Fibroblast of peridontal ligament (primary cell): ENCODE measurements at regions not wholly inside any gene's neighbourhood (a gene's known extent, or its start where the extent isn't known, plus 50 kb on each side); places are given as distances from the start of the nearest gene placed in this dataset.
"Not testable (repeated sequence)": the region's sequence is repeated elsewhere in the genome, so short reads cannot be mapped to it uniquely, and the experiment has no call there.

ENCODE experiments used
- DNase-seq: peaks from one replicate; pipeline ENCODE4 v3.0.0-alpha.2; 2010; ENCODE audit errors: extremely low read depth

DNA sequence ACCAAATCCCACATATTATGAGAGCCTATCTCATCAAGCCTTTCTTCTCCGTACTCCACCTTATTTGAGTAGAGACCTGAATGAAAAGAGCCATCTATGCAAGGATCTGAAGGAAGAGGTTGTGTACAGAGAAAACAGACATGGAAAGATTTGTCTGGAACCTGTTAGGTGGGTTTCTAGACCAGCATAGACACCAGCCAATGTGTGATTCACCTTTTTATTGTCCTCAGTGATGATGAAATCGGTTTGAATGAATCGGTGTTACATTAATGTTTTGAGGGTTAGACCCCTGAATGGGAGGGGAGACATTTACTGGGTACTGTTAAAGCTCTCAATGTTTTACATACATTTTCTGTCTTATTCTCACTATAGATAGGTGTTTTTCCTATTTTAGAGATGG lies 223.6 kb downstream of the NMUR2 start:
- no peak for DNase-seq

- DNase-seq: no peak
These were observed 226.8 kb downstream of the NMUR2 start for GRCh38 chr5:152178350-152178699.

- no peak for DNase-seq
These were observed 227.3 kb downstream of the NMUR2 start for GRCh38 chr5:152177626-152178349.

DNA sequence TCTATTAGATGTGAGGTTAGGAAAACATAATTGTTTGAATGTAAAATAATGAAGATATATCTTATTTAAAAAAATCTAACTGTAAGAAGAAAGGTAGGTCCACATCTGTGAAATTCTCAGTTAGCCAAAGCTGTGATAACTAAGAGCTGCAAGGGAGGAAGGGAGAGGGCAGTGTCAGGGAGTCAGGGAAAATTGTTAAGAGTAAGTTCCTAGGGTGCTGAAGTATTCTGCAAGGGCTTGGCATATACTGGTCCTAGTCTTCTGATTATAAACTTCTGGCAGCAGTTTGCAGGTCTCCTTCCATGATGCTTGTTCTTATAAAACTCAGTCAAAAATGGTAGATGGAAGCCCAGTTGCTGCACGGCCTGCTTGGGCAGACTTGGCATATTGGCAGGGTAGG lies 233.2 kb downstream of the NMUR2 start:
- no peak for DNase-seq

GRCh38 chr5:152170350-152170749 lies 234.7 kb downstream of the NMUR2 start:
- DNase-seq: no peak

DNA sequence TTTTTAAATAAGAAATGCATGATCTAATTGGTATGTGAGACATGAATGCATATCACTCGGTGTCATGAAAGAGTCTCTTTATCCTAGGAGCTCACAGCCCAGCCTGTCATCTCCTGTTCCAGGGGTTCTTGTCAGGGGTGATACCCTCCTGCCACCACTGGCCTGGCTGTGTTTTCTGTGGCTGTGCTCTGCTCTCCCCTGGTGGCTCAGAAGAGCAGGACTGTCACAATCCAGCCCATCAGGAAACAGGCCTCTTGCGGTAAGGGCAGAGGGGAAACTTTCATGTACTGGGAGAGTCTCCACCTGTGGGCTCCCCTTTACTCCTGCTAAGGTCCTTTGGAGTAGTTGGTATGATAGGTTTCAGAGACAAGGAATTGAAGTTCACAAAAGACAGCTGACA lies 240.2 kb upstream of the GLRA1 start:
- no peak for DNase-seq

DNA sequence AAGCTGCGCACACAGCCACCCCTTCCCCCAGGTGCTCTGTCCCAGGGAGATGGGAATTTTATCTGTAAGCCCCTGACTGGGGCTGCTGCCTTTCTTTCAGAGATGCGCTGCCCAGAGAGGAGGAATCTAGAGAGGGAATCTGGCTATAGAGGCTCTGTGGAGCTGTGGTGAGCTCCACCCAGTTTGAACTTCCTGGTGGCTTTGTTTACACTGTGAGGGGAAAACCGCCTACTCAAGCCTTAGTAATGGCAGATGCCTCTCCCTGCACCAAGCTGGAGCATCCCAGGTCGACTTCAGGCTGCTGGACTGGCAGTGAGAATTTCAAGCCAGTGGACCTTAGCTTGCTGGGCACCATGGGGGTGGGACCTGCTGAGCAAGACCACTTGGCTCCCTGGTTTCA lies 235.2 kb upstream of the GLRA1 start:
- DNase-seq: not testable (repeated sequence)

DNA sequence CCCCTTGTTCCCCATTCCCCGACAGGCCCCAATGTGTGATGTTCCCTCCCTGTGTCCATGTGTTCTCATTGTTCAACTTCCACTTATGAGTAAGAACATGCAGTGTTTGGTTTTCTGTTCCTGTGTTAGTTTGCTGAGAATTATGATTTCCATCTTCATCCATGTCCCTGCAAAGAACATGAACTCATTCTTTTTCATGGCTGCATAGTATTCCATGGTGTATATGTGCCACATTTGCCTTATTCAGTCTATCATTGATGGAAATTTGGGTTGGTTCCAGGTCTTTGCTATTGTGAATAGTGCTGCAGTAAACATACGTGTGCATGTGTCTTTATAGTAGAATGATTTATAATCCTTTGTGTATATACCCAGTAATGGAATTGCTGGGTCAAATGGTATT lies 229.8 kb upstream of the GLRA1 start:
- not testable (repeated sequence) for DNase-seq

DNA sequence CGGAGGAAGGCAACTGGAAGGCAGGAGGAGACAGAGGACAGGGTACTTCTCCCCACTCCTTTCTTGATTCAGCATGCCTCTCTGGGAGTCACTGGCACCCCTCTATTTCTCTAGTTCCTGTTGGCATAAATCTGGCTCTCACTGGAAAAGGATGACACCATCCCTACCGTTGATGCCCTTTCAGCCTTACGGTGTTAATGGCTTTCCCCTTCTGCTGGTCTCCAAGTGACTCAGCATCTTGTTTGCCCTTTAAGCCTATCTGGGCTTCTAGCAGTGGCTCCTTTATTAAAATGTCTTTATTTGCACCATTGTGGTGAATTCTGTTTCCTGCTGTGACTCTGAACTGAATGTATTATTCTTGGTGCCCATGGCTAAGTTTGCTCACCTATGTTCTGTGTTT lies 227.3 kb upstream of the GLRA1 start:
- no peak for DNase-seq

- no peak for DNase-seq
These were observed 226.5 kb upstream of the GLRA1 start for GRCh38 chr5:152151113-152151512.

DNA sequence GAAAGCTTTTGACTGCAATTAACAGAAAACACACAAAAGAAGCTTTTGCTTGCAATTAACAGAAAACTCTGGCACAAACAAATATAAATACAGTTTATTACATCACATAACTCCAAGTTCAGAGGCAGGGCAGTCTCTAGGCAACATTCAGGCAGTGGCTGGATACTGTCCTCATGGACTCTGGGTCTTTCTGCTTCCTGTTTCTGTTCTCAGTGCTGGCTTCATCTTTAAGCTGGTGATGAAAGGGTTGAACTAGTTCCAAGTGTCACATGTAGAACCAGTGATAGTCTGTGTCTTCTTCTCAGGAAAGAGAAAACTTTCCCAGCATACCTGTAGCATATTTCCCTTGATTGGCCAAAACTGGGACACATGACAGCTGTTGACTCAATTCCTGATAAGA lies 222.6 kb upstream of the GLRA1 start:
- no peak for DNase-seq

GRCh38 chr5:152146566-152146965 lies 221.9 kb upstream of the GLRA1 start:
- no peak for DNase-seq

- no peak for DNase-seq
These were observed 219.9 kb upstream of the GLRA1 start for GRCh38 chr5:152144556-152144955.

GRCh38 chr5:152144030-152144429 lies 219.4 kb upstream of the GLRA1 start:
- DNase-seq: no peak

DNA sequence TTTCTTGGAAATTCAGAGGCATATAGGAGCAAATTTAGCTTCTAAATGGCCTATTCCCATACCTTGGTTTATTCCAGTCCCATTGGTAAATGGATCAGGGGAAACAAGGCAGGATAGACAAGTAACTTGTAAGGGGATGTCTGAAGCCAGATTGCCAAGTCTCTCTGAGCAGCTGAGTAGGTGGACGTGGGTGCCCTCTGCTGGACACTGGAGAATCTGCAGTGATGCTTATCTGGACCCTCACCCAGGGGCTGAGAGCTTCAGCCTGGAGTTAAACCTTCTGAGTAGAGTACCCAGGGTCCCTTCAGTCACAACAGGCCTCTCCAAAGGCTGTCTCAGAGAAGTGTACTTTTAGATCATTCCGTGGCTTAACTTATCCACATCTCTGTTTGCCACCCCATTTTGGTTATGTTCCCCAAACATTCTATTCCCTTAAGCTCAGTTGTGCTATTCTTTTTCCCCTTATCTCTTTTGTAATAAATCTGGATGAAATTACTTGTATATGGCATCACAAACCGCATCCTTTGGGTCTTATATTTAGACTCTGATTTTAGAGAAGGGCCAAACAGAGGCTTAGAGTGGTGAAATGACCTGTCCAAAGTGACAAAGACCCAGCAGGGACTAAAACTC lies 218.3 kb upstream of the GLRA1 start:
- peak; percentile 53 for DNase-seq

GRCh38 chr5:152140347-152140746 lies 215.7 kb upstream of the GLRA1 start:
- no peak for DNase-seq

DNA sequence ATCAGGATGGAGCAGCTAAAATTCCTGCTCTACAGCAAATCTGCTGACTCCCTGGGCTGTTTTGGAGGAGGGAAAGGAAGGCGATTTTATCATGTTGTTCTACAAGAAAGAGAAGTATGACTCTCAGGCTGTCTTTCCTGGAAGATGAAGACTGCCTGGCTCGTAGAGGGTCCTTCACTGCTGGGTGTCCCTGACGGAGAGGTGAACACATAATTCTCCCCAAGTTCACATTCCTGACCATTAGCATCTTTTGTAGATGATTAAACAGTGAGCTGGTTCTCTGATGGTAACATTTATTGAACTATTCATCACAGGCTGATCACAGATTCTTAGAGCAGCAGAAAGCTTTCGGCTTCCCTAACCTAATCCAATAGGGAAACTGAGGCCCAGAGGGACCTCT lies 212.4 kb upstream of the GLRA1 start:
- DNase-seq: no peak

DNA sequence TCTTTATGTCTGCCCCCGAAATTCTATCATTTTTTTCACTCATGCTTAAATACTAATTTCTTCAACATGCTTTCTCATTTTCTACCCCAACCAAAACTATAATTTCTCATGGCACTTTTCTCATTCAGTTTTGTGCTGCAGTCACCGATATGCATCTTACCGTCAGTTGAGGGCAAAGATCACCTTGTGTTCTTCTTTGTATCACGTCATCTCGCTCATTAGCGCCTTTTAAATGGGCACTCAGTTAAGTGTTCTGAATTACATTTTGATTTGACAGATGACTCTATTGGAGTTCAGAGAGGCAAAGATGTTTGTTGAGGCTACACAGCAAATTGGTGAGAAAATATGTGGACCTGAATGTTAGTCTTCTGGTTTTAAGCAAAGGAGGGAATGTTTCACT lies 211.7 kb upstream of the GLRA1 start:
- no peak for DNase-seq

GRCh38 chr5:152135827-152136226 lies 211.2 kb upstream of the GLRA1 start:
- DNase-seq: no peak

DNA sequence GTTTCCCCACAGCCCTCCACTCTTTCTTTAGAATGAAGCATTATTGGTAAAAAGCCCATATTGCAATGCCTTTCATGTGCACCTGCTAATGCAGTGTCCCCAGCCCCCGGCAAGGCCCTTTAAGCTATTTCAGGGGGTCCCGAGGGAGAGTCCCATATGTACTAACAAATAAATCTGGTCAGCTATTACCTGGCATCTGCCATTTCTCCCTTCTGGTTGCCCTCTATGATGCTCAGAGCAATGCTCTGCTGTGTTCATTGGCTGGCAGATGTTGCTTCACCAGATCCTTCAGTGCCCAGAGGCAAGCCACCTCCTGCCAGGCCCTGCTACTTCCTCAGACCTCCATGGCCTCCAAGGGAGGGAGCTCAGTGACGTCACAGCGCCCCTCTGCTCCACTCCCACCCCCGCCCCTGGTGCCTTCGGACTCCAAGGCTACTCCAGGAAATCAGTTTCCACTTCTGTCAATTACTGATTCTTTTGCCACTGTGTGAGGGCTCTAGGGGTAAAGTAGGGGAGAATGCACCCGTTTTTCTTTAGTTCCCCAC lies 201.1 kb upstream of the GLRA1 start:
- DNase-seq: no peak

DNA sequence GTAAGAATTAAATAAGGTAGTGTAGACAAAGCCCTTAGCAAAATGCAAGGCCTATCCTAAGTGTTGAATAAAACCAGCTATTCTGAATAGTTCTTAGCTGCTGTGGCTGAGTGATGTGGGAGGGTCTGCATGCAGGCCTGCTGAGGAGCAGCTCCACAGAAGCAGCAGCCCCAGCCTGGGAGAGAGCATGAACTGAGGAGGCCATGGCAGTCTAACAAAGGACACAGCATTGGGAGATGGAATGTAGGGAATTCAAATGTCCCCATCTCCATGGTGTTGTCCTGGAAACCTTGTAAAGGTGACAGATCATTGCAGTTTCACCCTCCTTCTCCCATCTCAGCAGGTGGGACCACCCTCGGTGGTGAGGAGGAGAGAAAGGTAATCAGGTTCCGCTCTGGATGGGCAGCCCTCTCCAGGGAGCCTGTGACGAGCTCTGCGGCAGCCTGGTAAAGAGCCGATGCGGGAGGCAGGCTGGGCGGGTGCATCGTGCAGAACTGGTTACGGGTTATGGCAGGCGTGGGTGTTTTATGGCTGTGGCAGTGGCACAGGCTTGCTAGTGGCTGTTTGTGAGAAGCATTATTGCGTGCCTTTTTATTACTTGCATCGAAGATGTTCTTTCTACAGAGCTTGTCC lies 199.9 kb upstream of the GLRA1 start:
- no peak for DNase-seq

DNA sequence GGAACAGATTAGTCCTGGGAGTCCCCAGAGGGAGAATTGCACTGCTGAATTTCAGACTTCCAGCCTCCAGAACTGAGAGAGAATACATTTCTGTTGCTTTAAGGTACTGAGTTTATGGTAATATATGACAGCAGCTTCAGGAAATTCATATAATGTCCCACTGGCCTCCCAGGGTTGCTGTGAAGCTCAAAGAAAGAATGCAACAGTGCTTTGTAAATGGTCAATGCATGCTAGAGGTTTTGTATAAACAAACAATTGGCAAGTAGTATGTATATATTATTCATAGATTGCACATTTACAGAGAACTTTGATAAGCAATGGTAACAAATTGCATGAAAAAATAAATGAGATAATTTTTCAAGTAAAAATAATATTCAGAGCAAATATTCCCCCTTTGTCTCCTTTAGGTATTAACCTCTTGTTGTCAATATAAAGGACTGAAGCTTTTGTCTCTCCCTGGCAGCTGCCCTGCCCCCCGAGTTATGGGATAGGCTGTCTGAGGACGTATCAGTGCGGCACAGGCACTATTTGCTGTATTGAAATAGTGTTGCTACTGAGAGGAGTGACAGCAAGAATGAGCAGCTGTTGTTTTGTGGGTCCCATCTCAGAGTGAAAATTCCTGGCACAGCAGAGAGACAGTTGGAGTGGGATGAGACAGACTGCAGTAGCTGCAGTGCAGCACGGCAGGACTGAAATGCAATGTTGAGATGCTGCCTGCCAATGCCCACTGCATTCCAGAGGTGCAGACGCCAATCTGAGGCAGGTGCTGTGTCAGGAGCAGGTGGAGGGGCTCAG lies 194.2 kb upstream of the GLRA1 start:
- no peak for DNase-seq
